Stomach (tissue), 4 donors: ENCODE measurements at regions not wholly inside any gene's neighbourhood (a gene's known extent, or its start where the extent isn't known, plus 50 kb on each side); places are given as distances from the start of the nearest gene placed in this dataset.

ENCODE experiments used
- EP300 ChIP-seq: sonication (generic); formaldehyde crosslinking; IDR thresholded peaks from one replicate; pipeline ENCODE4 v1.6.1; 2017; ENCODE audit warnings: antibody characterized with exemption
- POLR2A ChIP-seq, 4 donors: fragments of 450-650 bp; IDR thresholded peaks; one replicate each; pipeline ENCODE4 v1.6.1; 2016; ENCODE audit warnings: antibody characterized with exemption in 4 of 4, control low read depth in 2 of 4, mild to moderate bottlenecking in 1 of 4, moderate library complexity in 1 of 4
- POLR2AphosphoS5 ChIP-seq, 3 donors: sonication (generic); formaldehyde crosslinking; IDR thresholded peaks; one replicate each; pipeline ENCODE4 v1.6.1; 2016; ENCODE audit warnings: antibody characterized with exemption in 3 of 3
- TF ChIP-seq, protein P1 (sequence below), 7 experiments: fragments of 450-650 bp in 4 of 7; fragments of 200-600 bp in 3 of 7; sonication (generic) in 3 of 7; IDR thresholded peaks; one replicate each; pipeline ENCODE4 v1.5.1; 2016 to 2019; ENCODE audit warnings: antibody characterized with exemption in 7 of 7, control low read depth in 2 of 7, mild to moderate bottlenecking in 1 of 7

DNA sequence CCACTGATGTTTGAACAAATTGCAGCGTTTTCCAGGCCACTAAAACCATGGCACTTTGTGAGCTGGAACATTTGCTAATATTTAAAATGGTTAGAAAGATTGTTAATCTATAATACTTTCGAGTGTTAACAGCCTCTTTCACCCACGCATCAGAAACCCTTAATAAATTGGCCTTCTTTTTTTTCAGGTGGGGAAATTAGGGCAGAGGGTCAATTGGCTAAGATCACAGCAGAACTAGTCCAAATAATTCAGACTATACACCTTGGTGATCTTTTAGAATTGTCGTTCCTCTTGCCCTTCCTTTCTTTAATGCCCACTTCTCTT, 105.8 kb downstream of the PTCSC3 start:
- TF ChIP-seq, protein P1, sequence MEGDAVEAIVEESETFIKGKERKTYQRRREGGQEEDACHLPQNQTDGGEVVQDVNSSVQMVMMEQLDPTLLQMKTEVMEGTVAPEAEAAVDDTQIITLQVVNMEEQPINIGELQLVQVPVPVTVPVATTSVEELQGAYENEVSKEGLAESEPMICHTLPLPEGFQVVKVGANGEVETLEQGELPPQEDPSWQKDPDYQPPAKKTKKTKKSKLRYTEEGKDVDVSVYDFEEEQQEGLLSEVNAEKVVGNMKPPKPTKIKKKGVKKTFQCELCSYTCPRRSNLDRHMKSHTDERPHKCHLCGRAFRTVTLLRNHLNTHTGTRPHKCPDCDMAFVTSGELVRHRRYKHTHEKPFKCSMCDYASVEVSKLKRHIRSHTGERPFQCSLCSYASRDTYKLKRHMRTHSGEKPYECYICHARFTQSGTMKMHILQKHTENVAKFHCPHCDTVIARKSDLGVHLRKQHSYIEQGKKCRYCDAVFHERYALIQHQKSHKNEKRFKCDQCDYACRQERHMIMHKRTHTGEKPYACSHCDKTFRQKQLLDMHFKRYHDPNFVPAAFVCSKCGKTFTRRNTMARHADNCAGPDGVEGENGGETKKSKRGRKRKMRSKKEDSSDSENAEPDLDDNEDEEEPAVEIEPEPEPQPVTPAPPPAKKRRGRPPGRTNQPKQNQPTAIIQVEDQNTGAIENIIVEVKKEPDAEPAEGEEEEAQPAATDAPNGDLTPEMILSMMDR (IDR thresholded peaks at IDR 0.05), result peak in 1 of 7 experiments; percentile 3
- no peak for TF ChIP-seq POLR2AphosphoS5 (IDR thresholded peaks at IDR 0.05)
- TF ChIP-seq EP300, result no peak
- TF ChIP-seq POLR2A (IDR thresholded peaks at IDR 0.05), result no peak
